ENCODE measurements at regions not wholly inside any gene's neighbourhood (a gene's known extent, or its start where the extent isn't known, plus 50 kb on each side); places are given as distances from the start of the nearest gene placed in this dataset.

- TF ChIP-seq REST (IDR thresholded peaks at IDR 0.05; ENCODE audit: low read depth) (no peak), FOXM1 (IDR thresholded peaks at IDR 0.05; ENCODE audit: borderline replicate concordance, low read depth) (no peak), CREB1 (IDR thresholded peaks at IDR 0.05; ENCODE audit: low read depth) (no peak), TCF12 (IDR thresholded peaks at IDR 0.05; ENCODE audit: low read depth) (no peak)
- TF ChIP-seq, protein P1, sequence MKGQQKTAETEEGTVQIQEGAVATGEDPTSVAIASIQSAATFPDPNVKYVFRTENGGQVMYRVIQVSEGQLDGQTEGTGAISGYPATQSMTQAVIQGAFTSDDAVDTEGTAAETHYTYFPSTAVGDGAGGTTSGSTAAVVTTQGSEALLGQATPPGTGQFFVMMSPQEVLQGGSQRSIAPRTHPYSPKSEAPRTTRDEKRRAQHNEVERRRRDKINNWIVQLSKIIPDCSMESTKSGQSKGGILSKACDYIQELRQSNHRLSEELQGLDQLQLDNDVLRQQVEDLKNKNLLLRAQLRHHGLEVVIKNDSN (IDR thresholded peaks at IDR 0.05): no peak
Observed at GRCh38 chr21:35614396-35614921, 445.9 kb downstream of the SETD4 start.

DNA sequence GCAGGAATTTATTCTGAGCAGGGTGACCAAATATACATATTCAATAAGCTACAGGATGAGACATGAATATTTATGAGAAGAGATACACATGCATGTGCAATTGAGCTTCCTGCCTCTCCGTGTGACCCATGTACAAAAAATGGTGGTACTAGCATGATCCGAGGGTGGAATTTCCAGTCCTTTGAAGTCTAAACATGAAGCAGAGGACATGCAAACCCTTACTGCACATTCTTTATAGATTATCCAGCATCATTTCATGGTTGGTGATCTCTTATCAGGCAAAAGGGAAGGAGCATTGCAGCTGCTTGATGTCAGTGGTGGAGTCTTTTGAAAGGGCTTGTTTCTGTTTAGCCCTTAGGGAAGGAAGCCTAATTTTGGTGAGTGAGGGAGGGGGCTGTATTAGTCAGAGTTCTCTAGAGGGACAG lies 448.6 kb downstream of the SETD4 start:
- no peak for TF ChIP-seq EGR1 (IDR thresholded peaks at IDR 0.05)
- no peak for TF ChIP-seq RAD21 (IDR thresholded peaks at IDR 0.05; ENCODE audit: low read depth)
- TF ChIP-seq FOXM1 (IDR thresholded peaks at IDR 0.05; ENCODE audit: borderline replicate concordance, low read depth): no peak
- no peak for TF ChIP-seq TAF1 (IDR thresholded peaks at IDR 0.05; ENCODE audit: low read depth)
- TF ChIP-seq ZBTB7A (IDR thresholded peaks at IDR 0.05; ENCODE audit: low read depth): no peak
- TF ChIP-seq YY1 (IDR thresholded peaks at IDR 0.05; ENCODE audit: low read depth): no peak
- no peak for TF ChIP-seq TEAD4 (IDR thresholded peaks at IDR 0.05)
- no peak for TF ChIP-seq TCF12 (IDR thresholded peaks at IDR 0.05; ENCODE audit: low read depth)
- TF ChIP-seq NFIC (IDR thresholded peaks at IDR 0.05): no peak
- no peak for TF ChIP-seq CEBPB (IDR thresholded peaks at IDR 0.05)
- no peak for TF ChIP-seq REST (IDR thresholded peaks at IDR 0.05; ENCODE audit: low read depth)

DNA sequence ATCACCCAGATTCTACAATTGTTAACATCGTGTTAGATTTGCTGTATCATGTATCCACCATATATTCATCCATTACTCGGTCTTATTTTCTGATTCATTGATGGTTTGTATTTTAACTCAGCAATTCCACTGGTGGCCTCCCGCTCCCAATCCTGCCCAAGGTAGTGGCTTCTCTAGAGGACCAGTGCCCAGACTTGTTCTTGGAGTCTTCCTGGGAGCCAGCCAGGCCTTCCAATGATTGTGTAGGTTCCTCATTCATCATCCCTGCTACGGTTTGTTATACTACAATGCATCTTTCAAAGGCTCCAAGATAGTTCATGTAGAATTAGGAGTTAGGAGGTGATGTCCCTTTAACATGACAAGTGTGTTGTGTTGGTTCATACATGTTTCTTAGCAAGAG lies 451.1 kb downstream of the SETD4 start:
- no peak for TF ChIP-seq EGR1 (IDR thresholded peaks at IDR 0.05)
- no peak for TF ChIP-seq FOXM1 (IDR thresholded peaks at IDR 0.05; ENCODE audit: borderline replicate concordance, low read depth)
- no peak for TF ChIP-seq REST (IDR thresholded peaks at IDR 0.05; ENCODE audit: low read depth)
- TF ChIP-seq TEAD4 (IDR thresholded peaks at IDR 0.05): no peak
- TF ChIP-seq CEBPB (IDR thresholded peaks at IDR 0.05): no peak
- TF ChIP-seq NFIC (IDR thresholded peaks at IDR 0.05): no peak
- TF ChIP-seq, protein P1 (IDR thresholded peaks at IDR 0.05): no peak
- TF ChIP-seq TCF12 (IDR thresholded peaks at IDR 0.05; ENCODE audit: low read depth): no peak
- no peak for TF ChIP-seq YY1 (IDR thresholded peaks at IDR 0.05; ENCODE audit: low read depth)
- no peak for TF ChIP-seq ZBTB7A (IDR thresholded peaks at IDR 0.05; ENCODE audit: low read depth)
- TF ChIP-seq EP300 (IDR thresholded peaks at IDR 0.05; ENCODE audit: borderline replicate concordance): no peak
- TF ChIP-seq TAF1 (IDR thresholded peaks at IDR 0.05; ENCODE audit: low read depth): no peak
- no peak for TF ChIP-seq RAD21 (IDR thresholded peaks at IDR 0.05; ENCODE audit: low read depth)
- no peak for TF ChIP-seq CREB1 (IDR thresholded peaks at IDR 0.05; ENCODE audit: low read depth)

GRCh38 chr21:35607406-35607805 lies 452.9 kb downstream of the SETD4 start:
- no peak for TF ChIP-seq TEAD4 (IDR thresholded peaks at IDR 0.05)
- TF ChIP-seq, protein P2, sequence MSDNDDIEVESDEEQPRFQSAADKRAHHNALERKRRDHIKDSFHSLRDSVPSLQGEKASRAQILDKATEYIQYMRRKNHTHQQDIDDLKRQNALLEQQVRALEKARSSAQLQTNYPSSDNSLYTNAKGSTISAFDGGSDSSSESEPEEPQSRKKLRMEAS (IDR thresholded peaks at IDR 0.05): no peak
- no peak for TF ChIP-seq REST (IDR thresholded peaks at IDR 0.05; ENCODE audit: low read depth)
- no peak for TF ChIP-seq CEBPB (IDR thresholded peaks at IDR 0.05)
- TF ChIP-seq EGR1 (IDR thresholded peaks at IDR 0.05): no peak
- no peak for TF ChIP-seq RAD21 (IDR thresholded peaks at IDR 0.05; ENCODE audit: low read depth)
- no peak for TF ChIP-seq TAF1 (IDR thresholded peaks at IDR 0.05; ENCODE audit: low read depth)
- no peak for TF ChIP-seq CREB1 (IDR thresholded peaks at IDR 0.05; ENCODE audit: low read depth)
- no peak for TF ChIP-seq YY1 (IDR thresholded peaks at IDR 0.05; ENCODE audit: low read depth)
- TF ChIP-seq TCF12 (IDR thresholded peaks at IDR 0.05; ENCODE audit: low read depth): no peak
- TF ChIP-seq, protein P1 (IDR thresholded peaks at IDR 0.05): no peak
- no peak for TF ChIP-seq ZBTB7A (IDR thresholded peaks at IDR 0.05; ENCODE audit: low read depth)
- TF ChIP-seq EP300 (IDR thresholded peaks at IDR 0.05; ENCODE audit: borderline replicate concordance): no peak
- no peak for TF ChIP-seq NFIC (IDR thresholded peaks at IDR 0.05)
- no peak for TF ChIP-seq FOXM1 (IDR thresholded peaks at IDR 0.05; ENCODE audit: borderline replicate concordance, low read depth)

Data from Ishikawa (cell line).